ENCODE measurements at regions not wholly inside any gene's neighbourhood (a gene's known extent, or its start where the extent isn't known, plus 50 kb on each side); places are given as distances from the start of the nearest gene placed in this dataset.

DNA sequence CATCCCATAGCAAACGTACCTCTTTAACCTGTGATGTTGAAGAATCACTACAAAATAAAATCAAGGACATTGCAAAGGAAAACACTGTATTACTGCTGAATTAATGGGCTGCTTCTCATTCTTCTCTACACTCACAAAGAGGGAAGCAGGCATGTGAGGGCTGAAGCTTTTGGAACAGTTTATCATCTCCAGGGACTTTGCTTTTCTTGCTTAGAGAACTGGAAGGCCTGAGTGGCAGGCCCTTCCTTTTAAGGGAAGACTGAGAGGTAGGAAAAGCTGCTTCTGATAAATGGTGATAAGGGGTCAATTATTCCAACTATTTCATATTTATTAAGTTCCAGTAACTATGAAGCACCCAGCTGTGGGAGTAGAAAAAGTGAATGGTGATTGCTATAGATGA is 649.6 kb downstream of the NTRK3 start:
- no peak for TF ChIP-seq TARDBP (IDR thresholded peaks at IDR 0.05)
- TF ChIP-seq FOXM1 (IDR thresholded peaks at IDR 0.05; ENCODE audit: borderline replicate concordance), result no peak
- no peak for TF ChIP-seq SUZ12 (IDR thresholded peaks at IDR 0.05)
- no peak for TF ChIP-seq NFRKB (IDR thresholded peaks at IDR 0.05)
- TF ChIP-seq CTBP1 (IDR thresholded peaks at IDR 0.05; ENCODE audit: borderline replicate concordance), result no peak
- TF ChIP-seq LEF1 (IDR thresholded peaks at IDR 0.05; ENCODE audit: borderline replicate concordance), result no peak
- TF ChIP-seq, protein P1, sequence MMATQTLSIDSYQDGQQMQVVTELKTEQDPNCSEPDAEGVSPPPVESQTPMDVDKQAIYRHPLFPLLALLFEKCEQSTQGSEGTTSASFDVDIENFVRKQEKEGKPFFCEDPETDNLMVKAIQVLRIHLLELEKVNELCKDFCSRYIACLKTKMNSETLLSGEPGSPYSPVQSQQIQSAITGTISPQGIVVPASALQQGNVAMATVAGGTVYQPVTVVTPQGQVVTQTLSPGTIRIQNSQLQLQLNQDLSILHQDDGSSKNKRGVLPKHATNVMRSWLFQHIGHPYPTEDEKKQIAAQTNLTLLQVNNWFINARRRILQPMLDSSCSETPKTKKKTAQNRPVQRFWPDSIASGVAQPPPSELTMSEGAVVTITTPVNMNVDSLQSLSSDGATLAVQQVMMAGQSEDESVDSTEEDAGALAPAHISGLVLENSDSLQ (IDR thresholded peaks at IDR 0.05), result no peak
- no peak for TF ChIP-seq ZNF384 (IDR thresholded peaks at IDR 0.05)
- TF ChIP-seq FOXA1 (IDR thresholded peaks at IDR 0.05), result no peak
- TF ChIP-seq SP1 (IDR thresholded peaks at IDR 0.05), result no peak
- no peak for TF ChIP-seq L3MBTL2 (conservative IDR thresholded peaks at IDR 0.05)
- TF ChIP-seq ARNT (IDR thresholded peaks at IDR 0.05), result no peak
- no peak for TF ChIP-seq FOXK2 (IDR thresholded peaks at IDR 0.05)
- no peak for TF ChIP-seq ELF4 (IDR thresholded peaks at IDR 0.05)
- TF ChIP-seq BHLHE40 (IDR thresholded peaks at IDR 0.05; ENCODE audit: borderline replicate concordance), result no peak
- no peak for TF ChIP-seq HDGF (IDR thresholded peaks at IDR 0.05; ENCODE audit: borderline replicate concordance)
- POLR2A ChIA-PET, result no interaction called here
- no peak for DNase-seq (ENCODE audit: extremely low spot score)
- CTCF ChIA-PET, result no interaction called here

DNA sequence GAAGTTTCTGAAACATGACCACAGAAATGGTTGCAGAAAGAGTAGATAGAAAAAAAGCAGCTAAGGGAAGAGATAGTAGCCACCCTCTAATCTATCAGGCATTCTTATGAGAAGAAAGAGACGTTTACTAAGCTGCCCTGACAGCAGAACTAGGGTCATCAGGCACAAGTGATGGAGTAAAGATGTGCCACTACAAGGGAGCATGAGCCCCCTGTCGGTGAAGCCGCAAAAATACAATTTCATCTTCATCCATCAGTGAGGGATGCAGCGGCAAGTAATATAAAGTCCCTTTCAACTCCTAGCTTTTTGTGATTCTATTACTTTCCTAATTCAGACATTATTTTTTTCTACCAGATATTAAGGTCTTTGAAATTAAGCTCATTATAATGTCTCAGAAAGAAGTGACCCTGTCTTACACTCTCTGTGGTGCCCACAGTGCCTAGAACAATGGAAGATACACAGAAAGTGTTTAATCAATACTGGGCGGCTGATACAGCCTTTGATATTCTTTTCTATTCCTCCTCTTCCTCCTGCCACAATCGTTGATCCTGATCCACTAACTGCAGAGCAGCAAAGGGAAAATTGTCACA is 651.6 kb downstream of the NTRK3 start:
- DNase-seq (ENCODE audit: extremely low spot score), result peak; percentile 35
- no peak for TF ChIP-seq NFRKB (IDR thresholded peaks at IDR 0.05)
- TF ChIP-seq LEF1 (IDR thresholded peaks at IDR 0.05; ENCODE audit: borderline replicate concordance), result no peak
- TF ChIP-seq CTBP1 (IDR thresholded peaks at IDR 0.05; ENCODE audit: borderline replicate concordance), result no peak
- TF ChIP-seq SP1 (IDR thresholded peaks at IDR 0.05), result no peak
- TF ChIP-seq ARNT (IDR thresholded peaks at IDR 0.05), result no peak
- TF ChIP-seq ELF4 (IDR thresholded peaks at IDR 0.05), result no peak
- no peak for TF ChIP-seq FOXA1 (IDR thresholded peaks at IDR 0.05)
- TF ChIP-seq SUZ12 (IDR thresholded peaks at IDR 0.05), result no peak
- TF ChIP-seq HDGF (IDR thresholded peaks at IDR 0.05; ENCODE audit: borderline replicate concordance), result no peak
- TF ChIP-seq ZNF384 (IDR thresholded peaks at IDR 0.05), result no peak
- no peak for TF ChIP-seq TARDBP (IDR thresholded peaks at IDR 0.05)
- TF ChIP-seq, protein P1 (IDR thresholded peaks at IDR 0.05), result no peak
- ChIA-PET CTCF (interaction anchor here (0.6 kb wide), 2 partner anchors 362 to 546 kb away, joined by 3 read pairs; no protein-coding TSS in a partner anchor), POLR2A (no interaction called here)

GRCh38 chr15:87602371-87602770 is 654.2 kb downstream of the NTRK3 start:
- ChIA-PET CTCF (no interaction called here), POLR2A (no interaction called here)
- no peak for DNase-seq (ENCODE audit: extremely low spot score)
- TF ChIP-seq CTBP1 (IDR thresholded peaks at IDR 0.05; ENCODE audit: borderline replicate concordance) (no peak), LEF1 (IDR thresholded peaks at IDR 0.05; ENCODE audit: borderline replicate concordance) (no peak), ZNF384 (IDR thresholded peaks at IDR 0.05) (no peak), FOXK2 (IDR thresholded peaks at IDR 0.05) (no peak), ELF4 (IDR thresholded peaks at IDR 0.05) (no peak), NFRKB (IDR thresholded peaks at IDR 0.05) (no peak), BHLHE40 (IDR thresholded peaks at IDR 0.05; ENCODE audit: borderline replicate concordance) (no peak), HDGF (IDR thresholded peaks at IDR 0.05; ENCODE audit: borderline replicate concordance) (no peak), TARDBP (IDR thresholded peaks at IDR 0.05) (no peak), FOXA1 (IDR thresholded peaks at IDR 0.05) (no peak), L3MBTL2 (conservative IDR thresholded peaks at IDR 0.05) (no peak), SUZ12 (IDR thresholded peaks at IDR 0.05) (no peak)
- TF ChIP-seq, protein P1 (IDR thresholded peaks at IDR 0.05), result no peak

DNA sequence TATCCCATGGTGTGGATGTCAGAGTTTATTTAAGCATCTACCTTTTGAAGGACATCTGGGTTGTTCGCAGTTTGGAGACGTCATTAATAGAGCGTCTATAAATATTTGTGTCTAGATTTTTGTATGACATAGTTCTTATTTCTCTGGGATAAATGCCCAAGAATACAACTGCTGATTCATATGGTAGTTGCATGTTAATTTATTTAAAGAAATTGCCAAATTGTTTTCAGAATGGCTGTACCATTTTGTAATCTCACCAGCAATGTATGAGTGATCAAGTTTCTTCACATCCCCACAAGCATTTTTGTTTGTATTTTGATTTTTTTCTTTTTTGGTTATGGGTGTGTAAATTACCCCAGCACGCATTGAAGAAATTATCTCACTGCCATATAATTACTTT is 656.9 kb downstream of the NTRK3 start:
- no peak for DNase-seq (ENCODE audit: extremely low spot score)
- POLR2A ChIA-PET, result no interaction called here
- TF ChIP-seq L3MBTL2 (conservative IDR thresholded peaks at IDR 0.05) (no peak), FOXK2 (IDR thresholded peaks at IDR 0.05) (no peak), FOXA1 (IDR thresholded peaks at IDR 0.05) (no peak), LEF1 (IDR thresholded peaks at IDR 0.05; ENCODE audit: borderline replicate concordance) (no peak), ZNF384 (IDR thresholded peaks at IDR 0.05) (no peak), ARNT (IDR thresholded peaks at IDR 0.05) (no peak), ELF4 (IDR thresholded peaks at IDR 0.05) (no peak), TARDBP (IDR thresholded peaks at IDR 0.05) (no peak), CTBP1 (IDR thresholded peaks at IDR 0.05; ENCODE audit: borderline replicate concordance) (no peak), SUZ12 (IDR thresholded peaks at IDR 0.05) (no peak), SP1 (IDR thresholded peaks at IDR 0.05) (no peak), BHLHE40 (IDR thresholded peaks at IDR 0.05; ENCODE audit: borderline replicate concordance) (no peak), HDGF (IDR thresholded peaks at IDR 0.05; ENCODE audit: borderline replicate concordance) (no peak), FOXM1 (IDR thresholded peaks at IDR 0.05; ENCODE audit: borderline replicate concordance) (no peak)
- TF ChIP-seq, protein P1 (IDR thresholded peaks at IDR 0.05), result no peak
- CTCF ChIA-PET, result no interaction called here

GRCh38 chr15:87597346-87598052 is 659.0 kb downstream of the NTRK3 start:
- no peak for TF ChIP-seq FOXK2 (IDR thresholded peaks at IDR 0.05)
- TF ChIP-seq NFRKB (IDR thresholded peaks at IDR 0.05), result no peak
- no peak for TF ChIP-seq TARDBP (IDR thresholded peaks at IDR 0.05)
- no peak for TF ChIP-seq BHLHE40 (IDR thresholded peaks at IDR 0.05; ENCODE audit: borderline replicate concordance)
- CTCF ChIA-PET, result no interaction called here
- POLR2A ChIA-PET, result no interaction called here
- no peak for DNase-seq (ENCODE audit: extremely low spot score)
